GM19043 (cell line): ENCODE measurements at regions not wholly inside any gene's neighbourhood (a gene's known extent, or its start where the extent isn't known, plus 50 kb on each side); places are given as distances from the start of the nearest gene placed in this dataset.

Source experiments
- ATAC-seq: cut with Tn5 transposase; IDR thresholded peaks from one replicate; pipeline ENCODE4 v1.9.1; 2021; ENCODE audit warnings: low read depth; ENCODE audit not compliant: unreplicated experiment

DNA sequence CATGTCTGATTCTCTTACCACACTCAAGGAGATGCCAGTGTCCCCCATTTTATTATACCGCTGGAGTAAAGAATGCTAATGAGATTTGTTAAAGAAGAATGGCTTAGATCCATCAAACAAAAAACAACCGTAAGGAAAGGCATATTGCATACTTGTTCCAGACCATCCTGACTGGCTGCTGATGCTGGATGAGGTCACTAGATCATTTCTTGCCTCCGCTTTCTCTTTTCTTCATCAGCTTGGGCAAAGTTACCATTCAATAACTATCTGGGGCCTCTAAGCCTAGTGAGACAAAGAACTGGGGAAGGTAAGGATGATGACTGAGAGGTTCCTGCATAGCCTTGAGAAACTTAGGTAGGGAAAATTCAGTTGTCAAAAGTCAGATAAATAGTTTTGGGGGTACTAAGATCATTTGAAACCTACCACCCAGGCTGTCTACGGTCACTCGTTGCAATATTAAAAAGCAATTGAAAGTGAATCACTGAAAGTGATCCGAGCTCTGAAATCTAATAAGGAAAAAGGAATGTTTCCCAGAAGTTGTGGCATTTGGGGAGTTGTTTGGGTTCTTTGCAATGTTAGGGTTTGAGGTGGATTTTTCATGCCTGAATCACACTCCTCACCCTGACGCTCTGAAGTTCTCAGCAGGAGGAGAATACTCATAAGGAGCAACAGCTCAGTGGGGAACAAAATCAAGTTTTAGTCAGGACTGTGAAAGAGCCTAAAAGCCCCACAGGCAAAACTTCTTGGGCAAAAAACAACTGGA, 176.8 kb downstream of the HHIPL2 start:
- no peak for ATAC-seq

DNA sequence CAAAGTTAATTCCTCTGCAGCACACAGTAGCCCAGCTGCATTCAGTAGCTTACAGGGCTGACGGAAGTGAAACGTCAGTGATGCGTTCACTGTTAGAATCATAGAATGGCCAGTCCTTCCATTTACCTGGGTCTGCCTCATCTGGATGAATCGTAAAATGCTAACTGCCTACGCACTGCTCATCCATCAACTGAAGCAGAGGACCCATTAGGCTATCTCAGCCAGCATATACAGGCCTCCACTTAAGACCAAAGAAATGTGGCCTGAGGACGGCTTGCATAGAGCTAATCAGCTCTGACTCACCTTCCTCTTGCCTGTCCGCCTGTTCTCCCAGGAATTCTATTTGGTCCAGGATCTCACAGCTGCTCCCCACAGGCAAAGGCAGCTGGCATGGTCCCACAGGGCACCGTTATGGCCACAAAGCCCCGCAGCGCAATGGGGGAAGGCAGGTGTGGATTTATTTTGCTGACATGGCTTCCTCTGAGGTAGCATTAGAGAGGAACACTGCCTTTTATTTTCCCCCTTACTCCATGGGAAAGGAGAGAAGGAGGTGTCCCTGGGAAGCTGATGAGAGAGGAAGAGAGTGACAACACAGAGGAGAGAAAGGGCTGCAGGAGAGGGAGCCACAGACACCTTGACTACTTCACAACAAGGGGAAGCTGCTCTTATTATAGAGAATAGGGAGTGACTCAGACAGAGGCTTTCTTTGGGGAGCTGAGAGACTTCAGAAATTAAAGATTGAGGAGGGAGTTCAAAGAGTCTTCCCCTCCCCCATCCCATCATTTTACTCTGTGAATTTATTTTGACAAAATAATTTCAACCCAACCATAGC, 177.6 kb downstream of the HHIPL2 start:
- no peak for ATAC-seq

DNA sequence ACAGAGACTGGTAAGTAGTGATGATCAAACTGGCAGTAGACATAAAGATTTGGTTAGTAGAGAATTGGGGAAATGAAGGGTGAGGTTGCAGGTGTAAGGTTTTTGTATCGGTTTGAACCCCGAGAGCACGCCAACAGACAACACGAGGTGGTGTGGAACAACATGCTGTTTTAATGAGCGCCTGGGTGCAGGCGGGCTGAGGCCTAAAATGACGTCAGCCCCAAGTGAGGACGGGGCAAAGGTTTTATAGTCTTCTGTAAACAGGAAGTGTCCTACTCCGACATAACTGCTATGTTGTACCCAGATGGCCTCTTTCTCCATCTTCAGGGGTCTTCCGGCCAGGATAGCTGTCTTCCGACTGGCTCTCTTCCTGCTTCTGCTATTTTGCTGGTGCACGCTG, 178.8 kb downstream of the HHIPL2 start:
- ATAC-seq, result no peak

DNA sequence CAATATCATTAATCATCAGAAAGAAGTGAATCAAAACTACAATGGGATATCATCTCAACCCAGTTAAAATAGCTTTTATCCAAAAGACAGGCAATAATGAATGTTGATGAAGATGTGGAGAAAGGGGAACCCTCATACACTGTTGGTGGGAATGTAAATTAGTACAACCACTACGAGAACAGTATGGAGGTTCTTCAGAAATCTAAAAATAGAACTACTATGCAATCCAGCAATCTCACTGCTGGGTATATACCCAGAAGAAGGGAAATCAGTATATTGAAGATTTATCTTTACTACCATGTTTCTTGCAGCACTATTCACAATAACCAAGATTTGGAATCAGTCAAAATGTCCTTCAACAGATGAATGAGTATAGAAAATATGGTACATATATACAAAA, 189.8 kb downstream of the HHIPL2 start:
- ATAC-seq, result no peak

DNA sequence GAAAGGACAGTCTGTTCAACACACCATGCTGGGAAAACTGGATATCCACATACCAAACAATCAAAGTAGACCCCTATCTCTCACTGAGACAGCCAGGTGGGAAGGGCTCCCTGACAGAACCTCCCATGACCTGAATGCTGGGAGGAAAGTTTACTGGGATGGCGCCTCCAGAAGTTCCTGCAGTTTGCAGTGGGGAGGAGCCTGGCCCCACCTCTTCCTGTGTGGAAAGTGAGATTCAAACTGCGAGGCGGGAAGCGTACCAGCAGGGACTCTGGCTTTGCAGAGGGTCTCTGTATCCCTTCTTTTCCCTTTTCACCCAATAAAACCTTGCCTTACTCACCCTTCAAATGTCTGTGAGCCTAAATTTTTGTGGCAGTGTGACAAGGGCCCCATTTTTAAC, 190.7 kb downstream of the HHIPL2 start:
- ATAC-seq, result no peak

DNA sequence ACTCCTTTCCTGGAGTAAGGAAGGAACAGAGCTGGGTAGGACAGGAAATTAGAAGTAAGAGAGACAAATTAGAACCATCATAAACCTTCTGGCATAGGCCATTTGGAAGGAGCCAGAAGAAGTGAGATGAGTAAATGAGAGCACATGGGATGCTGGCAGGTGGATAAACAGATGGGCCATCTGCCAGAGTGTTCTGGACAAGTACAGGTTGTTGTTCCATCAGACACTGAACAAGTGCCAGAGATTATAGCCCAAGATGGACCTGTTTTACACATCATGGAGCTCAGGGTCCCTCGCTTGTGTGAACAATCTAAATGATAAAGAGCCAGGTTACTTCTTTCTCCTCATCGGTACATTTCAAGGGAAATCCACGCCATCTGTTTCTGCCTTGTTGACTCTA, 200.3 kb downstream of the HHIPL2 start:
- ATAC-seq, result no peak

DNA sequence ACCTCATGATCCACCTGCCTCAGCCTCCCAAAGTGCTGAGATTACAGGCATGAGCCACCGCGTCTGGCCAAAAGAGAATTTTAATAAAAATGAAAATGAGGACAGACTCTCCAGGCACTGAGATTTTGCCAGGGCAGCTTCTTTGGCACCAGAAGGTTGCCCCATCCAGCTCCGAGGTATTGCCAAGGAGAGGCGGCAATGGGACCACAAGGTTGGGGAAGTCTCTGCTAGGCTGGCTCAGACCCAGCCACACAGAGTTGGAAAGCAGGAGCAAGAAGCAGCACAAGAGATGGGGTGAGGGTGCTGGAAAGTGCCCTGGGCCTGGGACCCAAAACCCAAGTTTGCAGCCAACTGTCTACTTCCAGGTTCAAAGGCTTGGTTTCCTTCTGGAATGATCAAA, 200.9 kb downstream of the HHIPL2 start:
- no peak for ATAC-seq

DNA sequence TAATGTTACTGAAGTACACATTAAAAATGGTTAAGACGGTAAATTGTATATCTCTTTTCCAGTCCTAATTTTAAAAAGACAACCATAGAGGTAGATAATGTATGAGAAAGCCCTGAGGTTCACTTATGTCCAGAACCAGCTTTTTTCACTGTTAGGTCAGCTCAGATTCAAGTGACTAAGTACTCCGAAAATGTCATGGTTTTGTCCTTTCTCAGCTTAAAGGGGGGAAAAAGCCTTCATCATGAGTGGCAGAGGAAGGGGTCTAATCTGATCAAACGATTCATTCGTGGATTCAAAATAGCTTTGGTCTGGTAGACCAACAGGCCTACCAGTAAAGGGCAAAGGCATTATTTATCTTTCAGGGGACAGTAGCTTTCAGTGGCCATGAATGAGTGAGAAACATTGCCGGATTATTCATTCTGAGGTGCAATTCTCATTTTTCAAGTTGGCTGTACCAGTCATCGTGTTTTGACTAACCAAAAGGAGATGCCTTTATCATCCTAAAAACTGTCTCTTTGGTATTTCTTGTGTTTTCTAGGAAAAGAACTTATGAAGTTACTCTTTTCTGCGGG, 208.4 kb downstream of the HHIPL2 start:
- ATAC-seq, result no peak

DNA sequence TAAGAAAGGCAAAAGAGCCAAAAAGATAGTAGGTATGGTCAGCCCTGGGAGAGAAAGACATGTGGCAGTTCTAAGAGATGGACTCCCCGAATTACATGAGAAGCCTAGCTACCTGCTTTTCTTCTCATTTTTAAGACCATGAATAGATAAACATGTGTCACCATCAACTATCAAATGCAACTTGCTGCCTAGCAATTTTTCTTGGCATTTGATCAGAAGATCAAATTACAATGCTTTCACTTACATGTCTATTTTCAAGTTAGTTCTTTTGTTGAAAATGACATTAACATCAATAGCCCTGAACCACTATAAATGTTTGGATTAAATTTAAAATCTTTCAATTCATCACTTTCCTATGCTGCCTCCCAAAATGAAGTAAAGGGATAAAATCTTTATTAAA, 212.3 kb downstream of the HHIPL2 start:
- no peak for ATAC-seq

DNA sequence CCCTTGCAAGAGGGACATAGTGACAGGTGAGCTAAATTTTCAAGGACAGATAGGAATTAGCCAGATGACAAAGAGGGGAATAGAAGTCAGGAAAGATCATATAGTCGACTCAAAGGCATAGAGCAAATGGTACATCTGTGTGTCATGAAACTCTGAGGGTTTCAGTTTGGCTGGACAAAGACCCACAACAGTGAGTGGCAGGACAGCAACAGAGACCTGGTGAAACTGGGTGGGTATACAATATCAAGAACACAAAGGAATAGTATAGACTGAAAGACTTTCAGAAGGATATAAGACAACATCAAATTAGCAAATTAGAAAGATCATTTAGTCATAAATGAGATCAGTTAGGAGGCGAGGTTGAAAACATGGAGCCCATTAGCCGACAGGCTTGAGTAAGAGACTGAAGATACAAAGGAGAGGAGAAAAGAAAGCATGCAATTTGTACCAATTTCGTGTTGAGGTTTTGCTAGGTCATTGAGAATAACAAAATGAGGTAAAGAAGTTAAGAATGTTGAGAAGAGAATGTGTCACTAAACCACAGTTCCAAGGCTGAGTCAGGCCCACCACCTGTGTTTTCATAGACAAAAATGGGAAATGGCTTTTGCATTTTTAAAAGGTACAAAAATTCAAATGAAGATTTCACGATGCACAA, 213.8 kb downstream of the HHIPL2 start:
- ATAC-seq, result no peak

DNA sequence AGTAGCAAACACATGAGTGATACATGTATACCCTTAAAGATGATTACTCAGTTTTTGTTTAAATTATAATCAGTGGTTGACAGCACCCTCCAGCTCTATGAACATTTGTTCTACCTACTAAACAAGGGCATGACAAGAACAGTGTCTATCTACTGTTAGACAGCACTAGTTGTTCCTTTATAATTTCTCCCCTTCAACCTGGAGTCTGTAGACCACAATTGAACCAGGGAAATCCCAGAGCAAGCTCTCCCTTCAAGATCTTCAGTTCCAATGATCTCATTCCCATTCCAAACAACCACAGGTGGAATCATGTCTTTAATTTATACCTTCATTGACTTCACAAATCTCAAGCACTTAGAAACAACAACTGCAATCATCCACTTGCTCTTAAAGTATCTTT, 216.1 kb downstream of the HHIPL2 start:
- no peak for ATAC-seq

DNA sequence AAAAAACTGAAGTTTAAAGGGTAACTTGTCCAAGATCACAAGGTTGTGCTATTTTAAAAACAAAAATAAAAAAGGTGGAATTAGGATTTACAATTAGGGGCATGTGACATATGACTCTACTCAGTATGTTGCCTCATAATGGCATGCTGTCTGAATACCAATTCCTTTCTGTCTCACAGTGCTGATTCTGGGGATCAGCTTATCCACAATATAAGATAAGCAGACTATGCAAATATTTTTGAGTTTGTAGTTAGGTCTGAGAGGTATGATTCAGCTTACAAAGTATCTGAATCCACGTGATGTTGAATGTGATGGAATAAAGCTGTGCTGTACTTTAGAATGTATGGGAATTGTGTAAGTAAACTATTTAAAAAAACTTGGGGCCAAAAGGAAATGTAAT, 216.6 kb downstream of the HHIPL2 start:
- ATAC-seq, result no peak

DNA sequence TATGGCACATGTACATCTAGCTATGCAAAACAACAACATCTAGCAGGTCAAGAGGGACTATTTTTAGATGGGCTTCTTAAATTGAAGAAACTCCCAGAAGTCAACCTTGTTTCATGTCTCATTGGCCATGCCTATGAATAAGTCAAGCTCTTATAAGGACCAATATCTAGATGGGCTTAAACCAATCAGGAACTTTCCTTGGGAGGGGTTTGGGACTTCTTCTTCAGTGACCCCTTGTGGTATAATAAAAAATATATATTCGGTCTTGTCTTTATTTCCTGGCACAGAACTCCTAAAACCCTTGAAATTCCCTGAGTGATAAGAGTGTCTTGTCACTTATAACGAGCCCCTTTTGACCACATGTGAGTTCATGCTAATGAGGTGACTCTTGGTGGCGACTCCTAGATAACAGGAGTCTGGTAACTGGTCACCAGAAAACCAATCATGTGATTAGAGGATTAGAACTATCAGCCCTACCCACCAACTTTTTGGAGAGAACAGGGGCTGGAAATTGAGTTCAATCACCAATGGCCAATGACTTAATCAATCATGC, 218.3 kb downstream of the HHIPL2 start:
- no peak for ATAC-seq

DNA sequence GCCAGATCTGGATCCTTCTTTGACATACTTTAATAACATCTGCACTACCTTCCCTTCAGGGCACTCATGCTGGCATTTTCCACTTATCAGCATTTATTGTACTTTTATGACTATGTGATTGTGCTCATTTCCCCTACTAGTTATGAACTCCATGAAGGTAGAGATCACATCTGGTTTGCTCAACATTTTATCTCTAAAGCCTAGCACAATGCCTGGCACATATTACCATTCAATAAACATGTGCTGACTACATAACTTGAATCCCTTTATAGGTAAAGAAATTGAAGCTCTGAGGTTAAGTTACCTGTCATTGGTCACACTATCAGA, 221.2 kb downstream of the HHIPL2 start:
- no peak for ATAC-seq

DNA sequence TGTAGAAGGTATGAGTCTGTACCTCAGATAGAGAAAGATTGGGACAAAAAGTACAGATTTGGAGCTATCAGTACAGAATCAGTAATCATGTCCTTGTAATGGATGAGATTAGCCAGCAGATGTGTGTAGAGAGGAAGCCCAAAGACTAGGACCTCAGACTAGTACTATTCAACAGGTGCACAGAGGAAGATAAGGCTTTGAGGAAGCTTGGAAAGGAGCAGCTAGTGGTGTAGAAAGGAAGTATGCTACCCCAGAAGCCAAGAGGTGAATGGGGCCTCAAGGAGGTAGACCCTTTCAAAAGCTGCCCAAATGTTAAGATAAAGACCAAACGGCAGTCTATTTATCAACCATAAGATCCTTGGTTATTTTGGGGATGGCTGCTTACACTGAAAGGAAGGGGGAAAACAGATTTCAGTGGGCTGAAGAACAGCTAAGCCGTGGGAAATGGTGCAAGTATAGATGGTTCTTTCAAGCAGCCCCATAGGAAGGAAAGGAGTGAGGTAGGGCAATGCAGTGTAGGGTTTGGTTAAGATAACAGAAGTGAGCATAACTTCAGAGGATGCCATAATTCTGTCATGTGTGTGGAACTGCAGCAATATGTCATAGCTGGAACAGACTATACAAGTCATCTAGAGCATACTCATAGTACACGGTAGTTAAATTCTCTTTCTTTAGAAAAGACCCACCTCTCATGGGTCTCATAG, 221.7 kb downstream of the HHIPL2 start:
- no peak for ATAC-seq

DNA sequence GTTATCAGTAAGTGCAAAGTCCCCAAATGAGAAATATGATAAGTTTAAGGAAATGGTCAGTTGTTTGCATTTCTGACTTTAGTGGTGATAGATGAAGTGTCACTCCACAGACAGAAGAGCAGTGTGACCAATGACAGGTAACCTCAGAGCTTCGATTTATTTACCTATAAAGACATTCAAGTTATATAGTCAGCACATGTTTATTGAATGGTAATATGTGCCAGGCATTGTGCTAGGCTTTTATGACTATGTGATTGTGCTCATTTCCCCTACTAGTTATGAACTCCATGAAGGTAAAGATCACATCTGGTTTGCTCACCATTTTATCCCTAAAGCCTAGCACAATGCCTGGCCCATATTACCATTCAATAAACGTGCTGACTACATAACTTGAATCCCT, 222.4 kb downstream of the HHIPL2 start:
- ATAC-seq, result no peak

DNA sequence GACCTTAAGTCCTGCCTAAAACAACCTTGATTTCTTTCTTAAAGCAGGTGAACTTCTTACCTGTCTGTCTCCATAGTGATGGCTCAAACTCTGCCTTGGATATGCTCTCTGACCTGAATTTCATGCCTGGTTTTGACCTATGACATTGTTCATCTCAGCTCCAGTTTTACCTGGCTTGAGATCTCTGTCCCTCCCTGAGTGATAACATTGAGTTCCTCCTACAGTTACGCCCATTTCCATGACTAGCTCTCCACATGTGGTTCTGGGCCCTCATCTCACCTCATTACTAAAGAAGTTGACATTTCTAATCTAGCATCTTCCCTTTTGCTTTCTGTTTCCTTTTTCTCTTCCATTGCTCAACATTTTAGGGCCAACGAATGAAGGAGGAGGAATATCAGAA, 233.1 kb downstream of the HHIPL2 start:
- ATAC-seq, result no peak

DNA sequence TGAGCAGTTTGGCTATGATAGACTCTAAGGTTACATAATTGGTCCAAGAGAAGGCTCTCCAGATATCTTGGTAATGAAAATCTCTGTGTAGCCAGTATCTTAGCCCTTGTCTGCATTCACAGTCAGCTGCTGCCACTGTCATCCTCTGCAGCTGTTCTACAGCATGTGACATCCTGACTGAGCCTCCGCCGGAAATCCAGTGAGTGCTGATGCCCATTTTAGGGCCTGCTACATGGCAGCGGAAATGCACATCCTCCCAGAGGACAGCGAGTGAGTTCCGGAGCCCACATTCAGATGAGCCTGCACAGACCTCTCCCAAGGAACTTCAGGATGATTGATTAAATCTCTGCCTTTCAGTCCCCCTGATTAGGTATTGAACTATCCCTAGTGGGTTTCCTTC, 237.1 kb downstream of the HHIPL2 start:
- no peak for ATAC-seq

DNA sequence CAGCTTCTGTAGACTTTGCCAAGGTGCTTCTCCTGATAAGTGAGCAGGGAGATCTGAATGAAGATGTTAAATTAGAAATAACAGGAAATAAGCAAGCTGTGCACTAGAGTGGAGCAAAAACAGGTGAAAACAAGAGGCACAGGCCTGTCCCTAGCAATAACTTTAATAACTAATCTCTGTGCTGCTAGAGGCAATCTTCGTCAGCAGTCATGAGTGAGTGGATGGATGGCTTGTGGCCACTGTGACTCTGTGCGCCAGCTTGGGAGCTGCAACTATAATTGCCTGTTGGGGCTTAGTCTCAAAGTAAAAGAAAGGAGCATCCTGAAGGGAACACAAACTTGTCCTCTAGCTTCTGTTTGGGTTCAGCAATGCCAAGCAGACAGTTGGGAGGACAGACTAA, 240.3 kb downstream of the HHIPL2 start:
- ATAC-seq, result no peak

DNA sequence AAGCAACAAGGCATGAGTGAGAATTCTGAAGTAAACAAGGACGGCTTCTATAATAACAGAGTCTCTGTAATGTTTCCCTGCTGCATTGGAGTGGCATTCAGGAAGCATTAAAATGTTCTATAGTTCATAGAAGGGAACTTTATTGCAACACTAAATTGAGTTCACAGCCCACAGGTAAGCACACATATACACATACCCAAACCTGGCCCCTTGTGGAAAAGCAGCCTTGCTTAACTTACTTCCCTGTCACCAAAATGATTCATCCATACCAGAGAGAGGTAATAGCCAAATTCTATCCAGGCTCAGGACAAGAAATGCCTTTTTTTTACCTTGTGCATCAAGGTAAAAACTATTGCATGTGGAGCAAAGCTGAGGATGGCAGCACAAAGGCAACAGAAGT, 241.4 kb downstream of the HHIPL2 start:
- ATAC-seq, result no peak

DNA sequence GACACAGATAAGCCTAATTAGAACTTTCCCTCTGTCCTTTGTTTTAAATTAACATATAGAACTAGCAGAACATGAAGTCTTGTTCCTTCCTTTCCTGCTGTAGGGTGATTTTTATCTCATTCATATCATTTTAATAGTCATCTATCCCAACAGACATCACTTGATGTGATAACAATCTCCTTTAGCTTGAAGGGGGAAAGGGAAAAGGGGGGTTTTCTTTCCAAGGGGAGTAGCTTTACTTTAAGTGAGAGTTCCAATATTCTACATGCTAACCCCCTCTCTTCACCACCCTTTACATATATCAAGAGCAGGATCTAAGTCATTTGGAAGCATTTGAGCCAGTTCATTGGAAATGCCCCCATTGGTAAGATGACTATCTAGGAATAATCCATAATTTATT, 241.9 kb downstream of the HHIPL2 start:
- ATAC-seq, result no peak
